BLaER1 treated with 17β-estradiol and CSF1 and Interleukin-3, amounts not matched to agents 10 nM and 100 nM (cell line): ENCODE measurements at regions not wholly inside any gene's neighbourhood (a gene's known extent, or its start where the extent isn't known, plus 50 kb on each side); places are given as distances from the start of the nearest gene placed in this dataset.

ENCODE experiments used
- H3K27ac ChIP-seq, 11 experiments: shearing (Covaris generic); formaldehyde crosslinking; 2 replicates each; pipeline ENCODE4 v1.8.1; 2022
- H3K27me3 ChIP-seq, 11 experiments: shearing (Covaris generic); formaldehyde crosslinking; 2 replicates each; pipeline ENCODE4 v1.8.1; 2022
- H3K36me3 ChIP-seq, 11 experiments: shearing (Covaris generic); formaldehyde crosslinking; 2 replicates each; pipeline ENCODE4 v1.8.1; 2022
- H3K4me1 ChIP-seq, 10 experiments: shearing (Covaris generic); formaldehyde crosslinking; 2 replicates each; pipeline ENCODE4 v1.8.1; 2022
- H3K4me2 ChIP-seq, 11 experiments: shearing (Covaris generic); formaldehyde crosslinking; 2 replicates each; pipeline ENCODE4 v1.8.1; 2022
- H3K4me3 ChIP-seq, 10 experiments: shearing (Covaris generic); formaldehyde crosslinking; 2 replicates each; pipeline ENCODE4 v1.8.1; 2022
- H3K9ac ChIP-seq, 11 experiments: shearing (Covaris generic); formaldehyde crosslinking; 2 replicates each; pipeline ENCODE4 v1.8.1; 2022
- H3K9me3 ChIP-seq, 11 experiments: shearing (Covaris generic); formaldehyde crosslinking; replicated peaks in 1 of 11; 2 replicates each; pipeline ENCODE4 v1.8.1; 2022
- H4K20me1 ChIP-seq, 11 experiments: shearing (Covaris generic); formaldehyde crosslinking; 2 replicates each; pipeline ENCODE4 v1.8.1; 2022
- Cebpa-rat ChIP-seq, 11 experiments: shearing (Covaris generic); IDR thresholded peaks; 2 replicates each; pipeline ENCODE4 v1.8.1; 2022

DNA sequence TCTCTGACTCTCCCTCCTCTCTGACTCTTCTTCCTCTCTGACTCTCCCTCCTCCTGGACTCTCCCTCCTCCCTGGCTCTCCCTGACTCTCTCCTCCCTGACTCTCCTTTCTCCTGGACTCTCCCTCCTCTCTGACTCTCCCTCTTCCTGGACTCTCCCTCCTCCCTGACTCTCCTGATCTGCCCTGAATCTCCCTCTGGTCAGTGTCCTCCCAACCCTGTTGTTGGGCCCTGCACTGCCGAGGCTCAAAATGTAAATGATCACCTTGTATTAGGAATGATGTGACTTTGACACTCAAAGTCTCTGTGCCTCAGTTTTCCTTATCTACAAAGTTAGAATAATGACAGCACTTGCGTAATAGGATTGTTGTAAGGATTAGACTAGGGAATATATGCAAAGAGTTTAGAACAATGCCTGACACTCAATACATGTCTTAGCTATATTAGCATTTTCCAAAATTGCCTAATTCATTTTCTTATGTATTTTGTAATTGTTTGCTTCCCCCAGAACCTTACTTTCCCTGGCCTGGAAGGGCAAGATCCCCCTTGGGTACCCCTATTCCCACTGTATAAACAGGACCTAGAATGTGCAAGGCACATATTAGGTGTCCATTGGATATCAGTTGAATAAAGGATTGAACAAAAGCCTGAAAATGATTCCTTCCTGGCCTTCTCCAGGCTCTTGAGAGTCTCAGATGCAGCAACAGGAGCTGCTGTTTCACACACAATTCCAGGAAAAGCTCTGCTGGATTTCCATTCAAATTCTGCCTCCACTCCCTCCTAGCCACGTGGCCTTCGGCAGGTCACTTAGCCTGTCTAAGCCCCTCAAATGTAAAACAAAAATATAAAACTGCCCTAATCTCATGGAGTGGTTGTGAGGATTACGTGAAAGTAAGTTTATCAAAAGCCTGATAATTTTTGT is 170.1 kb downstream of the INHBB start:
- Histone ChIP-seq H3K27me3 (no peaks in the 10 kb centered on the region), H3K9me3 (no peaks in the 10 kb centered on the region), H4K20me1 (no peaks in the 10 kb centered on the region; a peak in 1 of 22 replicates), H3K9ac (no peak overlapping the region), H3K27ac (no peak overlapping the region), H3K4me2 (no peak overlapping the region), H3K4me1 (peaks cover 0 to 13% (median 5%) of the 10 kb centered on the region in 10 experiments; a peak in 7 of 20 replicates), H3K4me3 (no peak overlapping the region), H3K36me3 (no peaks in the 10 kb centered on the region)
- no peak for TF ChIP-seq Cebpa-rat (IDR thresholded peaks at IDR 0.05)

DNA sequence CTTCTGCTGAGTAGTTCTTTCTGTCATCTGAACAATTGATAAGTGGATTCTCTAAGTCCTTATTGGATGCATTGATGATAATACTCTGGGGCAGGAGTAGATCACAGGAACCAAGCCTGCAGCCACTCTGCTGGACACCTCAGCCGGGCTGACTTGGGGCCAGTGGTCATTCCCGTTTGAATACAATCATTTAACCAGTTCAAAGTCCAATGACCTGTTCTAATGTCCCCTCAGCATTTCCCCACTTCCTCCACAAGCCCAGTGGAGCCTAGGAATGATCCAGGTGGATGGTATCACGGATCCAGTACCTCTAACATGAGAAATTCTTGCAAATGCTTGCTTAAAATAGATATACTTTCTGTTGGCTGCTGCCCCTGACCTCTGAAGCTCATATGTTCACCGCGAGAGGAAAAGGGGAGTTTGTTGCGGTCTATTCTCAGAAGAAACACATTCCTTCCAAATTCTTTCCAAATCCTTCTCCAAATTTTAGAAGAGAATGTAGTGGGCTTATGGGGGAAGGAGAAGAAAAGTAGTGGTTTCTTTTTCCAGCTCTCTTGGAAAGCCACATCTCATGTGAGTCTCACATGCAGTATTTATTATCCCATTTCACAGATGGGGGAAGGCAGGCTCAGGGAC is 170.9 kb downstream of the INHBB start:
- Histone ChIP-seq H3K4me2 (no peak overlapping the region), H3K27me3 (no peaks in the 10 kb centered on the region), H3K4me1 (peaks cover 0 to 13% (median 5%) of the 10 kb centered on the region in 10 experiments; a peak in 7 of 20 replicates), H3K9me3 (no peaks in the 10 kb centered on the region), H3K36me3 (no peaks in the 10 kb centered on the region), H3K9ac (no peak overlapping the region), H3K4me3 (no peak overlapping the region), H4K20me1 (no peaks in the 10 kb centered on the region; a peak in 1 of 22 replicates), H3K27ac (no peak overlapping the region)
- no peak for TF ChIP-seq Cebpa-rat (IDR thresholded peaks at IDR 0.05)

DNA sequence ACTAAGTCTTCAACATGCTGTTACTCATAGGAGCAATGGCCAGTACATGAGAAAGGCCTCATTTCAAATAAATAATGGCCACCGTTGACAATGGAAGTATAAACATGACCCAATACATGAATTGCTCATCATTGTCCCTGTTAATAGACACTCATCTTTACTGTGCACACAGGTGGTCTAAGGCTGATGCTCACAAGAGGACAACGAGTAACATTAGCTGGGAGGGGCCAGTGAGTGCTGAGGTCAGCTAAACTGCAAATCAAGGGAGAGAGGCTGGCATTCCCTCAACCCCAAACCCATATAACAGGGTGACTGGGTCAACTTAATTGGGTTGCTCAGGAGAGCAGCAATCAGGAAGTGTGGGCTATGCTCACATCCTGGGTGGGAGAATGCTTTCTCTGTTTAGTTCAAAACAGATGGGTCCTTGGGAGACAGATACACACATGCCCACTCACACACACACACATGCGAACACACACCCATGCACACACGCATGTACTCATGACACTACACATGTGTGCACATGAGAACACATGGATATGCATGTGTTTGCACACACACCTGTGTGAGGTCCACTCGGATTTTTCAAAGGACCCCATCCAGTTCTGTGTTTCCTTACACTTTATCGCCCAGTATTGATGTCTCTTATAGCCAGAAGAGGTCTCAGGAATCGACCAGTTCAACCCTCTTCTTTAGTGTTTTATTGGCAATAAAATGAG is 172.0 kb downstream of the INHBB start:
- Histone ChIP-seq H3K4me2 (peak overlapping the region in 1 of 11 experiments; percentile 15; a peak in 1 of 22 replicates), H3K9me3 (no peaks in the 10 kb centered on the region), H3K4me1 (peaks cover 0 to 6% (median 0%) of the 10 kb centered on the region in 10 experiments; a peak in 2 of 20 replicates), H3K4me3 (no peak overlapping the region), H4K20me1 (no peaks in the 10 kb centered on the region; a peak in 1 of 22 replicates), H3K27me3 (no peaks in the 10 kb centered on the region), H3K9ac (no peak overlapping the region), H3K36me3 (no peaks in the 10 kb centered on the region), H3K27ac (no peak overlapping the region)
- TF ChIP-seq Cebpa-rat (IDR thresholded peaks at IDR 0.05), result no peak

DNA sequence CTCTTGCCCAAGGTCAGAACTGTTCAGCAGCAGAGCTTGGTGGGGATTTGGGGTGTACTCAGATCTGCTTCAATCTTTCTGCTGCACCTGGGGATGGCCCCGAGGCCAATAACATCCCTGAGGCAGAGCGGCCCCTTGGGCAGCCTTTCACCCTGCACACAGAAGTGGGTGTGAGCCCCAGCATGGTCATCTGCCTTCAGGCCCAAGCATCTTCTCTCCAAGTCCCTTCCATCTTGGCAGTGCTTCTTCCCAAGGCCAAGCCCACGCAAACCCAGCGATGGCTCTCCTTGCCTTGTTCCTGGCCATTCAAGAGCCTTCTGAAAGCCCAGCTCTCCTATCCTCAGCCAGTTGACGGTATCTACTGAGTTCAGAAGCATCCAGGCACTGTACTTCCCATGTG is 172.9 kb downstream of the INHBB start:
- H3K27ac ChIP-seq, result no peak overlapping the region
- H3K4me2 ChIP-seq, result no peak overlapping the region
- no peak overlapping the region for H3K4me3 ChIP-seq
- no peak for TF ChIP-seq Cebpa-rat (IDR thresholded peaks at IDR 0.05)
- no peak overlapping the region for H3K9ac ChIP-seq
- H4K20me1 ChIP-seq, result no peaks in the 10 kb centered on the region; a peak in 1 of 22 replicates
- H3K4me1 ChIP-seq, result peaks cover 0 to 6% (median 0%) of the 10 kb centered on the region in 10 experiments; a peak in 2 of 20 replicates
- no peaks in the 10 kb centered on the region for H3K27me3 ChIP-seq
- H3K36me3 ChIP-seq, result no peaks in the 10 kb centered on the region
- H3K9me3 ChIP-seq, result no peaks in the 10 kb centered on the region

DNA sequence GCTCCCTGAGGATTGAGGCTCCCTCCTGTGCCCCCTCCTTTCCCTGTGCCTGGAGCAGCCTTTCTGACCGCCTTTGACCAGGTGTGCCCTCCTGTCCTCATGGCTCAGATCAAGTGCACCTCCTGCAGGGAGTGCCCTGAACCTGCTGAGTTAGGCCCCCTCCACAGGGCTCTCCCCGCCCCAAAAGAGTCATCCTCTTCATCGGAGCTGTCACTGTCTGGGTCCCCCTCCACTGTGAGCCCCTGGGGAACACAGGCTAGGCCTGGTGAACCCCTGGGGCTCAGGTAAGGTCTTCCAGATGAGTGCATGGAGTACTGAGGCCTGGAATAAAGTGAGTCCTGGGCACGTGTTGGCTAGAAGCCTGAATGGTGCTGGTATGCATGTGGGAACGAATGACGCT is 173.5 kb downstream of the INHBB start:
- no peak for TF ChIP-seq Cebpa-rat (IDR thresholded peaks at IDR 0.05)
- Histone ChIP-seq H3K4me2 (no peak overlapping the region), H3K9ac (no peak overlapping the region), H4K20me1 (no peaks in the 10 kb centered on the region; a peak in 1 of 22 replicates), H3K4me1 (peaks cover 0 to 6% (median 0%) of the 10 kb centered on the region in 10 experiments; a peak in 2 of 20 replicates), H3K9me3 (no peaks in the 10 kb centered on the region), H3K27me3 (no peaks in the 10 kb centered on the region), H3K27ac (no peak overlapping the region), H3K36me3 (no peaks in the 10 kb centered on the region), H3K4me3 (no peak overlapping the region)

DNA sequence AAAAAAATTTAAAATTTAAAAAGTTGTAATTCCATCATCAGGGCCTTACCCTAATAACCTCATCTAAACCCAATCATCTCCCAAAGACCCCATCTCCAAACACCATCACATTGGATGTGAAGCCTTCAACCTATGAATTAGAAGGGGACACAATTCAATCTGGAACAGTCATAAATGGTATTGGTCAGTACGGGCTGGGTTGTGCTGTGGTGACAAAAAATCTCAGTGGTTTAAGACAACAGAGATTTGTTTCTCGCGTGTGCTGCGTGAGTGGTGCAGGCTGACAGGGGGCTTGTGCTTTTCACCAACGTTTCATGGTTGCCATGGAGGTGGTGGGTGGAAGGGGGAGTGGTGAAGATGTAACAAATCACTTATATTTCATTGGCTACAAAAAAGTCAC is 174.5 kb downstream of the INHBB start:
- H3K4me2 ChIP-seq, result no peak overlapping the region
- no peak overlapping the region for H3K4me3 ChIP-seq
- H3K36me3 ChIP-seq, result no peaks in the 10 kb centered on the region
- no peak for TF ChIP-seq Cebpa-rat (IDR thresholded peaks at IDR 0.05)
- no peak overlapping the region for H3K27ac ChIP-seq
- no peaks in the 10 kb centered on the region for H3K9me3 ChIP-seq
- H4K20me1 ChIP-seq, result no peaks in the 10 kb centered on the region
- H3K27me3 ChIP-seq, result no peaks in the 10 kb centered on the region
- peaks cover 3 to 10% (median 5%) of the 10 kb centered on the region in 10 experiments; a peak in 17 of 20 replicates for H3K4me1 ChIP-seq
- H3K9ac ChIP-seq, result no peak overlapping the region

DNA sequence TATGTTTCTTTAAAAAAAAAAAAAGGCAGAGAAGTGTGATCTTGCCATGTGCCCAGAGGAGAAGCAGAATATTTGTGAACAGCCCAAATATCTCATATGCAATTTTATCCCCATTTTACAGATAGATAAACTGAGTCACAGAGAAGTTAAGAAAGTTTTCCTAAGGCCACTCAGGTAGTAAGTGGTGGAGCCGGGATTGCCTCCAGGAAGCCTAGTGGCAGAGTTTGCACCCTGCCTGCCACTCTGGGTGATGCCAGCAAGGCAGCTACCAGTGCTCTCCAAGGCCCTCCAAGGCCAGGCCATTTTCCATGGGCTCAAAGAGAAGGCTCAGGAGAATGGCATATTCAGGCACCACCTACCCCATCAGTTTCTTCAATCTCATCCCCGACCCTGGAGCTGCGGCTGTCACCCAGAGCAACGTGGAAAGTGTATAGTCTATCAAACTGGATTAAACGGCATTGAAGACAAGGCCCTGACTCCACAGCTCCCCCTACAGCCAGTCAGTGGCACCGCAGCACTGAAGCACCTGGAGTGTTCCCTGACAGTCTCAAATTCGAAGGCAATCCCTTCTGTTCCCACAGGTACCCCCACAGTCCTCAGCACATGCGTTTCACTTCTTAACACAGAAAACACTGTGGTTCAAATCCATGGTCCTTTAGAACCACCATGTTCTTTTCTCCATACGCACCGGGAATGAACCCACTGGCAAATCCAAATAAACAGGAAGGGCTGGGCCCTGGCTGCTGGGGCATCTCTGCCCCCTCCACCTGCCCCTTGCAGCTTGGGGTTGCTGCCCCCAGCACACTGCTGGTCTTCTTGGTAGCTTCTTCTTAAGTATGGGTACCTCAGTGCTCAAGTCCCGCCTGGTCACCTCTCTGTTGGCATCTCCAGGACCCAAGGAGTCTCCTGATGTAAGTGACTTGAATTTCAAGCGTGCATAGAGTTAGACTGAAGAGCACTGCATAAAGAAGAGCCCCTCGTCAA is 175.3 kb downstream of the INHBB start:
- no peak for TF ChIP-seq Cebpa-rat (IDR thresholded peaks at IDR 0.05)
- H3K27me3 ChIP-seq, result no peaks in the 10 kb centered on the region
- no peaks in the 10 kb centered on the region for H3K9me3 ChIP-seq

DNA sequence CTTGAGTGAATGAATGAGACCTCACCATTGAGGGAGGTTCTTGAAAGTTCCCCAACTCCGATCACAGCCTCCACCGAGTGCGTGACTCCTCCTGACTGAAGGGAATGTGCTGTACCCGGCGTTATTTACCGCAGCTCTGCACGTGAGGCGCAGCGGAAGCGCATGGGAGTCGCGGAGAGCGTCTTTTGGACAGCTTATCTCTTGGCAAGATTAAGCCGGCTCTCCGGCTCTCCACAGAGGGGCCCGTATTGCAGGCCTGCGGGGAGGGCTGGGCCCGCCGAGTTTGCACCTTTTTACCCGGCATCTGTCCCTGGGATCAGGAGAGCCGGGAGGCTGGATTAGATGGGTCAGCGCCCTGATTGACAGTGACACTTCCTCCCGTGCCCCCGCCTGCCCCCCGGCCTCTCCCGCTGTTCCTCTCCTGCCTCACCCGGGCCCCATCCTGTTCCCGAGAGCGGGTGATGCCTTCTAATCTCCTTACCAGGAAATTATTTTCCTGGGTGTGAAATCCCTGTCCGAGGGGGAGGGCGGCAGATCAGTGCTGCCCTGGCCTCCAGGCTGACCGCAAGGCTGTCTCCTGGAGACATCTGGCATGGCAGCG is 176.3 kb downstream of the INHBB start:
- H3K27me3 ChIP-seq, result no peaks in the 10 kb centered on the region
- H4K20me1 ChIP-seq, result no peaks in the 10 kb centered on the region
- H3K9ac ChIP-seq, result no peak overlapping the region
- no peak for TF ChIP-seq Cebpa-rat (IDR thresholded peaks at IDR 0.05)
- H3K4me3 ChIP-seq, result no peak overlapping the region
- no peaks in the 10 kb centered on the region for H3K9me3 ChIP-seq
- peaks cover 4 to 20% (median 11%) of the 10 kb centered on the region in 10 experiments; a peak in 18 of 20 replicates for H3K4me1 ChIP-seq
- H3K36me3 ChIP-seq, result no peaks in the 10 kb centered on the region
- no peak overlapping the region for H3K4me2 ChIP-seq
- H3K27ac ChIP-seq, result no peak overlapping the region

More for the DNA sequence above, 175.3 kb downstream of the INHBB start:
- Histone ChIP-seq H3K4me2 (no peak overlapping the region), H3K36me3 (no peaks in the 10 kb centered on the region), H3K9ac (no peak overlapping the region), H3K4me1 (peaks cover 4 to 18% (median 11%) of the 10 kb centered on the region in 10 experiments; a peak in 18 of 20 replicates), H3K4me3 (no peak overlapping the region), H4K20me1 (no peaks in the 10 kb centered on the region), H3K27ac (no peak overlapping the region)
